ENCODE measurements at regions not wholly inside any gene's neighbourhood (a gene's known extent, or its start where the extent isn't known, plus 50 kb on each side); places are given as distances from the start of the nearest gene placed in this dataset.

DNA sequence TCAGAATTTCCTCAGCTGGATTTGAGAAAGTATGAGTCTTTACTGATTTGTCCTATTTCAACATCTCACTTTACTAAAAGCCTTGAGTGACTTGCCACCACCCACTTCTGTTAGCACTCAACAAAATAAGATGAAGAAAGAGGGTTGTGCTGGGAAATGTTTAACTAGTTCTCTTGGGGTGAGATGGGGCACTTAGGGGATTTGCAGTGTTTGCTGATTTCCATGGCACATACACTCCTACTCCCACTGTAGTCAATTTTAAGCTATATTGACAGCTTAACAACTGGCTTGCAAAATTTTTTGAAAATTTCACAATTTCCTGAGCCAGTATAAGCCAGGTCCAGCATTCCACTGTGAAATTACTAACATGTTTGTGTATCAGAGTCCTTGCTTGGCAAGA is 463.1 kb upstream of the ARHGEF26 start:
- DNase-seq (ENCODE audit: low spot score), result no peak

- DNase-seq (ENCODE audit: low spot score), result no peak
Measured at GRCh38 chr3:153666991-153667740, 454.0 kb upstream of the ARHGEF26 start.

DNA sequence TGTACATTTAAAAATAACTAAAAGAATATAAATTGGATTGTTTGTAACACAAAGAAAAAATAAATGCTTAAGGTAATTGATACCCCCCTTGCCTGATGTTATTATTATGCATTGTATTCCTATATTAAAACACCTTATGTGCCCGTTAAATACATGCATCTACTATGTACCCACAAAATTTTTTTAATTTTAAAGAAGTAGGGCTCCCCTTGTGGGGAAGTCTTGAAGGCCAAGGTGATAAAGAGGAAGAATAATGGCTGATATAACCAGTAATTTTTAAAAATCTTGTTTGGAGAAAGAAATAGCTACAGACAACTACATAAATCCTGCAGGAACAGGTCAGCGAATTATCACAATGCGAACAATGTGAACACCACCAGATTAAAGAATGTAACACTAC is 451.7 kb upstream of the ARHGEF26 start:
- DNase-seq (ENCODE audit: low spot score), result no peak

- DNase-seq (ENCODE audit: low spot score), result no peak
Measured at GRCh38 chr3:153670577-153670976, 450.6 kb upstream of the ARHGEF26 start.

DNA sequence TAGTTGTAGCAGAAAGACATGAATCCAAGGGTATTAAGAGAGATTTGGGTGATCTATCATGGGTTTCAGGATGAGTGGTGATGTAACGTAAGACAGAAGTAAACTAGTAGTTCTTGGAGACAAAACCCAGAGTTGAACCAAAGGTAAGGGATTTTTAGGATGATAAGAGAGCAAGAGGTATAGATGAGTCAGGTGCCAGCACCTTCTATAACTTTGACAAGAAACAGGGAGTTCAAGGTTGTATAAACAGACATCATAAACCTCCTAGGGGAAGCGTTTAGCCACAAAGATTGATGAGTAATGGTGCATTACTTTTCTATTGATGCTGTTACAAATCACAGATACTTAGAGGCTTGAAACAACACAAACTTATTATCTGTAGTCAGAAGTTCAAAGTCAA is 447.3 kb upstream of the ARHGEF26 start:
- no peak for DNase-seq (ENCODE audit: low spot score)

DNA sequence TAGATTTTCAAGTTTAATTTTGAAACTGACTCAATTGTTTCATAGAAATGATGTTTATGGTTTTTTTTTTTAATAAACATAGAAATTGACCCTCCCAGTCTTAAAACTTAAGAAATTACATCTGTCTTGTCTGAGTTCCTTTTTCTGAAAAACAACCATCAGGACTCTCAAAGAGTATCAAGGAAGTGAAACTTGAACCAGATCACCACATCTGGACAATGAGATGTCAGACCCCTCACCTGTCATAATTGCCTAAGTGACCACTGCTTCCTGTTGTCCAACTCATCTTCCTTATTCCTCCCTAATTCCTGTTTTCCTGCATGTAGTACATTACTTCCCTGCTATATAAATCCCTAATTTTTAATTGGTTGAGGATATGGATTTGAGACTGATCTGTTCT is 441.5 kb upstream of the ARHGEF26 start:
- no peak for DNase-seq (ENCODE audit: low spot score)

- DNase-seq (ENCODE audit: low spot score), result no peak
Measured at GRCh38 chr3:153680526-153680925, 440.7 kb upstream of the ARHGEF26 start.

DNA sequence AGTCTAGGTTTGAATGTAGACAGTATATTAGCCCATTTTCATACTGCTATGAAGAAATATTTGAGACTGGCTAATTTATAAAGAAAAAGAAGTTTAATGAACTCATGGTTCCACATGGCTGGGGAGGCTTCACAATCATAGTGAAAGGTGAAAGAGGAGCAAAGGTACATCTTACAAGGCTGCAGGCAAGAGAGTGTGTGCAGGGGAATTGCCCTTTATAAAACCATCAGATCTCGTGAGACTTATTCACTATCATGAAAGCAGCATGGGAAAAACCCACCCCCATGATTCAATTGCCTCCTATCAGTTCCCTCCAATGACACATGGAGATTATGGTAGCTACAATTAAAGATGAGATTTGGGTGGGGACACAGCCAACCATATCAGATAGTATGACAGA is 440.1 kb upstream of the ARHGEF26 start:
- no peak for DNase-seq (ENCODE audit: low spot score)

DNA sequence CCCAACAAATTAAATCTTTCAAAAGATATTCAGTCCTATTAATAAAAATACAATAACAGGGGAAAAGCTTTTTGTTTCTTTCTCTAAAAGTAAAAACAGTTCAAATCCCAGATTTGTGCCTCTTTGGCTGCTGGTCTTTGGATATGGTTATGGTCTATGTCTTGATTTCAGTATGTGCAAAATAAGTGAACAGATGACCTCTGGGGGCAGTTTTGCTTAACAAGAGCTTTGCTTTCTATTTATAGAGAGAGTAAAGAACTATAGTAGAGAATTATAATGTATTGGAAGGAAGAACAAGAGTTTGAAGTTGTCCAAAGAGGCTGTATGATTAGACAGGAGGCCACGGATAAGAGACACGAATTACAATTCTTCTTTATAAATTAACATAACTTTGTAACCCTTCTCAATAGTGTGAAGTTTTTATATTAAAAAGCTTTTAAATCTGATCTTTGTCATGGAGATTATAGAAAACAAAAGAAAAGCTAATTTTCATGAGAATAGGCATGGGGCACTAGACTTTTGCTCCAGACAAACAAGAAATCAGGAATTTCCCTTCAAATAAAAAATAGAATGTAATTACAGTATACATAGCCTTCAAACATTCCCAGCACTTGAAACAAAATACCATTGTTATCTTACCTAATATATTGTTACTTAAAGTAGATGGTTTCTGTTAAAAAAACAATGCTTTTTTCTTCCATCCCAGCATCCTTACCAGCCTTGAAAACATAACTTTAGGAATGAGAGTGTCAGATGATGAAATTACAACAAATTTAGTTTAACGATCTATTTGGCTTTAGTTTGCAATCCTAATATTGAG is 432.7 kb upstream of the ARHGEF26 start:
- no peak for DNase-seq (ENCODE audit: low spot score)

- DNase-seq (ENCODE audit: low spot score), result no peak
Measured at GRCh38 chr3:153693207-153693606, 428.0 kb upstream of the ARHGEF26 start.

GRCh38 chr3:153702106-153702505 is 419.1 kb upstream of the ARHGEF26 start:
- DNase-seq (ENCODE audit: low spot score), result no peak

DNA sequence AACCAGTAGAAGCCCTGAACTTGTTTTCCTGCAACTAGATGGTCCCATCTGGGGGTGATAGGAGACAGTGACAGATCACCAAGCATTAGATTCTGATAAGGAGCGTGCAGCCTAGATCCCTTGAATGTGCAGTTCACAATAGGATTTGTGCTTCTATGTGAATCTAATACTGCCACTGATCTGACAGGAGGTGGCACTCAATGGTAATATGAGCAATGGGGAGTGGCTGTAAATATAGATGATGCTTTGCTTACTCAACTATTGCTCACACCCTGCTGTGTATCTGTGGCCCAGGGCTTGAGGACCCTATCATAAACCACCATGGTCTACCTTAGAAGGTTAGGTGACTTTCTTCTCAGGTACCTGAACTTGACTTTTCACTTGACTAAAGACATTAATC is 417.1 kb upstream of the ARHGEF26 start:
- DNase-seq (ENCODE audit: low spot score), result no peak

- DNase-seq (ENCODE audit: low spot score), result no peak
Measured at GRCh38 chr3:153706706-153707105, 414.5 kb upstream of the ARHGEF26 start.

- DNase-seq (ENCODE audit: low spot score), result no peak
Measured at GRCh38 chr3:153714016-153714415, 407.2 kb upstream of the ARHGEF26 start.

- DNase-seq (ENCODE audit: low spot score), result no peak
Measured at GRCh38 chr3:153714588-153715290, 406.5 kb upstream of the ARHGEF26 start.

DNA sequence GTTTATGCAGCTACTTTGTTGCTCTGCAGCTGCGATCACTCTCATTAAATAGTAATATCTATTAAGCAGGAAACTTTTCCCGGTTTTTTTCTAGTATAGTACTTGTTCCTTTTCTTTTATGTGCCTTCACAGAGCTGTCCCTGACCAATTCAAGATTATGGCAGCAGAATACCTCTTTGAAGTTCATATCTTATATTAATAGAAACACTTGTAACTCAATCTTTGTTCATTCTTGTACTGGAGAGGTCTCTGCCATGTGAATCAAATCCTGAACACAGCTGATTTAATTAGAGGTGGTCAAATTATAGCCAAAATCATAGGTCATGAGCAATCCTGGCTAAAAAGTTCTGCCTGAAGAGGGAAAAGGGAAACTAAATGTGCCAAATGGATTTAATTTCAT is 399.0 kb upstream of the ARHGEF26 start:
- no peak for DNase-seq (ENCODE audit: low spot score)

- no peak for DNase-seq (ENCODE audit: low spot score)
Measured at GRCh38 chr3:153731071-153731470, 390.1 kb upstream of the ARHGEF26 start.

GRCh38 chr3:153734777-153735551 is 386.2 kb upstream of the ARHGEF26 start:
- no peak for DNase-seq (ENCODE audit: low spot score)

GRCh38 chr3:153740109-153740508 is 381.1 kb upstream of the ARHGEF26 start:
- no peak for DNase-seq (ENCODE audit: low spot score)

DNA sequence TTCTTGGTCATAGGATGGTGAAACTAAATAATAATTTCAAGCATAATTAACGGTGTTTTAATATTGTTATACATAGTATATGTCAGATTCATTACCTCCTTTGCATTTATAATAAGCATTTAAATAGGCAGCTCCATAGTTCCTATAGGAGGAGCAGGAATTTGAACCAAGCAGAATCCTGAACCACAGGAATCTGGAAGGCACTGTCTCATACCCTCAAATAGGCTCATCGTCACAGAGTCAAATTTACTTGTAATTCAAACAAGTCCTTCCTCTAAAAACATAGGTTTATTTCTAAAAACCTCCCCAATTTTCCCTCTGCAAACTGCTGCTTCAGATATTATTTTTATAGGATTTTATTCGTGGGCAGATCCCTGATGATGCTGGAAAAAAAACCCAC is 376.3 kb upstream of the ARHGEF26 start:
- DNase-seq (ENCODE audit: low spot score), result no peak

DNA sequence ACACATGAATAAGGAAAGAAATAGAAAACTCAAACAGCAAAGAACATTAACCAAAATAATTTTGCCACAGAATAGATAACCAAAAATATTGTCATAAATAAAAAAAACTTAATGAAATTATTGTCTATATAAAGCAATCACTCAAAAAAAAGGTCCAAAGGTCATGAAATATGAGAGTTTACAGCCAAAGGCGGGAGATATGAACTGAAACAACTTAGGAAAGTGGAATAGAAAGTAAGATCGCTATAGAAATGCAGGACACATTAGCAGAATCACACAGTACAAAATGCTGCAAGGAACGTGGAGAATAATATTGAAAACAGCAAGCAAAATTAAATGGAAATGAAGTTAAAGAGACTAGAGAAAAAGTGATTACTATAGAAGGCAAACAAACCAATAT is 375.0 kb upstream of the ARHGEF26 start:
- no peak for DNase-seq (ENCODE audit: low spot score)

DNA sequence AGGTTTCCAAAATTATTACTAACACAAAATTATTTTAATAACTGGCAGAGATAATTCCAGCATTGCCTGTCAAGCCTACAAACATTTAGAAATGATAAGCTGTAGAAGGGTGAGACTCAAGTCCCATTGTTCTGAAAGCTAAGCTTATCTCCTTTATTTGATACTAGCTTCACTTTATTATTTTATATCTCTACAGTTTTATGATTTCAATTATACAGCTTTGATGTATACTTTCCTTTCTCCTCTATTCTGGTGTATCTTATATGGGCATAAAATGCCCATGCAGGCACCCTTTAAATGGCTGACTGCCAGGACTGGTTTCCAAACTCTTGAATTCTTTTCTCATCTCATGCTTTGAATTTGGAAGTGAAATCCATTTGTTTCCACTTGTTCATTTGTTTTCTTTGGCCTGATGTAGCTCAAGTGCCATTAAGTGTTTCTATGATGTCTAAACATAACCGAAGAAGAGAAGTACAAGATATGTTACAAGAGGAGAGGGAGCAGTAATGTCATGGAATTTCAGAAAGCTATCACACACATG is 372.1 kb upstream of the ARHGEF26 start:
- DNase-seq (ENCODE audit: low spot score), result no peak
